SK-N-SH treated with all-trans-retinoic acid at 6 μM for 48 hours (cell line): ENCODE measurements at regions not wholly inside any gene's neighbourhood (a gene's known extent, or its start where the extent isn't known, plus 50 kb on each side); places are given as distances from the start of the nearest gene placed in this dataset.

Experiments used
- ARNTL ChIP-seq: fragments of 450-650 bp; formaldehyde crosslinking; IDR thresholded peaks from 2 replicates; pipeline ENCODE4 v1.5.0; 2020; ENCODE audit warnings: low read depth, mild to moderate bottlenecking, moderate library complexity, borderline replicate concordance
- CREB5 ChIP-seq: fragments of 250-450 bp; sonication (Bioruptor Pico); IDR thresholded peaks from 2 replicates; pipeline ENCODE4 v1.5.1; 2020; ENCODE audit warnings: low read depth, mild to moderate bottlenecking, moderate library complexity
- PATZ1 ChIP-seq: fragments of 250-450 bp; sonication (Bioruptor Pico); IDR thresholded peaks from 2 replicates; pipeline ENCODE4 v1.8.0; 2020; ENCODE audit warnings: mild to moderate bottlenecking, moderate library complexity, borderline replicate concordance
- TOX ChIP-seq: fragments of 250-450 bp; sonication (Bioruptor Pico); IDR thresholded peaks from 2 replicates; pipeline ENCODE4 v1.8.0; 2021; ENCODE audit warnings: mild to moderate bottlenecking, moderate library complexity, borderline replicate concordance
- ZFP30 ChIP-seq: fragments of 450-650 bp; formaldehyde crosslinking; IDR thresholded peaks from 2 replicates; pipeline ENCODE4 v1.5.0; 2022; ENCODE audit warnings: mild to moderate bottlenecking, moderate library complexity

GRCh38 chr2:9778012-9778411 lies 65.3 kb upstream of the TAF1B start:
- TF ChIP-seq ARNTL (CRISPR knock-in tag) (no peak), PATZ1 (CRISPR knock-in tag) (no peak), TOX (CRISPR knock-in tag) (no peak), CREB5 (CRISPR knock-in tag) (no peak), ZFP30 (CRISPR knock-in tag) (no peak)
